Naive thymus-derived CD4-positive, alpha-beta T cell (primary cell): ENCODE measurements at regions not wholly inside any gene's neighbourhood (a gene's known extent, or its start where the extent isn't known, plus 50 kb on each side); places are given as distances from the start of the nearest gene placed in this dataset.

Experiments
- ATAC-seq: fragments of 150-1000 bp; cut with Tn5 transposase; 2 replicates; pipeline ENCODE4 v1.10.0; 2021; ENCODE audit warnings: mild to moderate bottlenecking, moderate library complexity
- CTCF ChIA-PET: fragments of 350-600 bp; sonication (Branson Sonifier 250); formaldehyde crosslinking; loops from one replicate; lab custom pipeline; 2021; ENCODE audit warnings: antibody characterized with exemption; lab: Charles Lee
- POLR2A ChIA-PET: fragments of 350-600 bp; sonication (Branson Sonifier 250); formaldehyde crosslinking; loops from one replicate; lab custom pipeline; 2021; ENCODE audit warnings: antibody characterized with exemption, inconsistent platforms; lab: Charles Lee
- DNase-seq, 9 donors: peaks; one replicate each; pipeline versions ENCODE4 v3.0.0 to v3.0.0-alpha.2; 2020 to 2022; ENCODE audit warnings: mixed read lengths in 1 of 9
- H3K27ac ChIP-seq: one replicate; pipeline ENCODE4 v1.7.0; 2013; ENCODE audit warnings: mild to moderate bottlenecking, low read depth, low read length, moderate library complexity
- H3K27me3 ChIP-seq, 2 donors: one replicate each; pipeline ENCODE4 v1.7.0; 2013; ENCODE audit warnings: low read length in 2 of 2, mild to moderate bottlenecking in 2 of 2, moderate library complexity in 2 of 2; ENCODE audit not compliant: control insufficient read depth in 2 of 2, insufficient read depth in 2 of 2
- H3K36me3 ChIP-seq, 3 experiments: 1 replicate in 2 of 3; 2 replicates in 1 of 3; pipeline ENCODE4 v1.7.0; 2013; ENCODE audit warnings: low read length in 3 of 3, mild to moderate bottlenecking in 3 of 3, moderate library complexity in 1 of 3; ENCODE audit not compliant: insufficient read depth in 3 of 3, control insufficient read depth in 2 of 3
- H3K4me1 ChIP-seq, 2 donors: one replicate each; pipeline ENCODE4 v1.7.0; 2013; ENCODE audit warnings: low read length in 2 of 2, mild to moderate bottlenecking in 2 of 2, moderate library complexity in 1 of 2; ENCODE audit not compliant: control insufficient read depth in 2 of 2, insufficient read depth in 2 of 2
- H3K4me3 ChIP-seq: 2 replicates; pipeline ENCODE4 v1.7.0; 2013; ENCODE audit warnings: mild to moderate bottlenecking, low read length
- H3K9me3 ChIP-seq, 3 experiments: 1 replicate in 2 of 3; 2 replicates in 1 of 3; pipeline ENCODE4 v1.7.0; 2013; ENCODE audit warnings: low read length in 3 of 3; ENCODE audit not compliant: control insufficient read depth in 2 of 3
- H3K27ac Mint-ChIP-seq, 9 donors: one replicate each; pipeline ENCODE4 v1.8.0; 2020 to 2022; ENCODE audit warnings: mixed read lengths in 9 of 9, mild to moderate bottlenecking in 8 of 9, moderate library complexity in 5 of 9, inconsistent platforms in 2 of 9
- H3K27me3 Mint-ChIP-seq, 5 donors: one replicate each; pipeline ENCODE4 v1.8.0; 2021 to 2022; ENCODE audit warnings: mixed read lengths in 5 of 5, mild to moderate bottlenecking in 1 of 5
- H3K36me3 Mint-ChIP-seq, 5 donors: one replicate each; pipeline ENCODE4 v1.8.0; 2020 to 2022; ENCODE audit warnings: mixed read lengths in 5 of 5, mild to moderate bottlenecking in 3 of 5, inconsistent platforms in 1 of 5
- H3K4me1 Mint-ChIP-seq, 7 donors: one replicate each; pipeline ENCODE4 v1.8.0; 2020 to 2022; ENCODE audit warnings: mixed read lengths in 7 of 7, mild to moderate bottlenecking in 3 of 7, inconsistent platforms in 1 of 7
- H3K4me3 Mint-ChIP-seq, 10 donors: one replicate each; pipeline ENCODE4 v1.8.0; 2020 to 2022; ENCODE audit warnings: mild to moderate bottlenecking in 10 of 10, mixed read lengths in 10 of 10, moderate library complexity in 6 of 10, inconsistent platforms in 2 of 10
- H3K9me3 Mint-ChIP-seq, 11 donors: one replicate each; pipeline ENCODE4 v1.8.0; 2020 to 2022; ENCODE audit warnings: mixed read lengths in 11 of 11, mild to moderate bottlenecking in 4 of 11, inconsistent platforms in 1 of 11, moderate library complexity in 1 of 11
- intact Hi-C, 2 donors: fragments of 100-400 bp; cut with micrococcal nuclease; formaldehyde crosslinking; loops; one replicate each; pipeline ENCODE4 v1.15.1; 2023

- no peak for ATAC-seq
- Mint-ChIP-seq H3K27ac (no peak overlapping the region), H3K27me3 (peaks cover 0 to 25% (median 13%) of the 10 kb centered on the region in 5 donors), H3K36me3 (no peaks in the 10 kb centered on the region), H3K4me3 (no peak overlapping the region), H3K4me1 (no peaks in the 10 kb centered on the region), H3K9me3 (peaks cover 0 to 5% (median 0%) of the 10 kb centered on the region in 11 donors)
- ChIA-PET CTCF (no interaction called here), POLR2A (interaction anchor here (0.6 kb wide), 1 partner anchor 9 kb away, joined by 4 read pairs; no protein-coding TSS in a partner anchor)
- H3K4me3 ChIP-seq: no peak overlapping the region
- no peaks in the 10 kb centered on the region for H3K36me3 ChIP-seq
- no peak overlapping the region for H3K27ac ChIP-seq
- H3K27me3 ChIP-seq: no peaks in the 10 kb centered on the region
- no peak for DNase-seq
- intact Hi-C loops: no loop called here
- no peaks in the 10 kb centered on the region for H3K9me3 ChIP-seq
- no peaks in the 10 kb centered on the region for H3K4me1 ChIP-seq
Measured at GRCh38 chr15:36517758-36518157, 61.7 kb upstream of the CDIN1 start.

- Histone ChIP-seq H3K36me3 (no peaks in the 10 kb centered on the region), H3K27me3 (no peaks in the 10 kb centered on the region), H3K27ac (no peak overlapping the region), H3K4me1 (no peaks in the 10 kb centered on the region), H3K4me3 (no peak overlapping the region), H3K9me3 (no peaks in the 10 kb centered on the region)
- ChIA-PET CTCF (no interaction called here), POLR2A (interaction anchor here (0.6 kb wide), 1 partner anchor 8 kb away, joined by 4 read pairs; no protein-coding TSS in a partner anchor)
- Mint-ChIP-seq H3K36me3 (no peaks in the 10 kb centered on the region), H3K4me3 (no peak overlapping the region), H3K27ac (no peak overlapping the region), H3K27me3 (peaks cover 0 to 25% (median 13%) of the 10 kb centered on the region in 5 donors), H3K4me1 (no peaks in the 10 kb centered on the region), H3K9me3 (peaks cover 0 to 5% (median 0%) of the 10 kb centered on the region in 11 donors)
- intact Hi-C loops: no loop called here
- DNase-seq (no peak), ATAC-seq (no peak)
Measured at GRCh38 chr15:36519067-36519466, 60.4 kb upstream of the CDIN1 start.

GRCh38 chr15:36525430-36525829, 54.0 kb upstream of the CDIN1 start:
- ChIA-PET POLR2A (no interaction called here), CTCF (no interaction called here)
- Histone ChIP-seq H3K9me3 (no peaks in the 10 kb centered on the region), H3K36me3 (no peaks in the 10 kb centered on the region), H3K4me3 (no peak overlapping the region), H3K27me3 (no peaks in the 10 kb centered on the region), H3K4me1 (no peaks in the 10 kb centered on the region), H3K27ac (no peak overlapping the region)
- no peak for DNase-seq
- peaks cover 0 to 41% (median 13%) of the 10 kb centered on the region in 5 donors for H3K27me3 Mint-ChIP-seq
- no peak for ATAC-seq
- no peak overlapping the region for H3K4me3 Mint-ChIP-seq
- H3K27ac Mint-ChIP-seq: no peak overlapping the region
- no peaks in the 10 kb centered on the region for H3K4me1 Mint-ChIP-seq
- peaks cover 0 to 7% (median 0%) of the 10 kb centered on the region in 11 donors for H3K9me3 Mint-ChIP-seq
- no peaks in the 10 kb centered on the region for H3K36me3 Mint-ChIP-seq
- intact Hi-C loops: no loop called here

- Histone ChIP-seq H3K27ac (no peak overlapping the region), H3K9me3 (no peaks in the 10 kb centered on the region), H3K27me3 (no peaks in the 10 kb centered on the region), H3K4me3 (no peak overlapping the region), H3K36me3 (no peaks in the 10 kb centered on the region), H3K4me1 (no peaks in the 10 kb centered on the region)
- Mint-ChIP-seq H3K9me3 (peaks cover 0 to 7% (median 0%) of the 10 kb centered on the region in 11 donors), H3K27ac (no peak overlapping the region), H3K4me3 (no peak overlapping the region), H3K27me3 (peaks cover 0 to 45% (median 18%) of the 10 kb centered on the region in 5 donors), H3K4me1 (no peaks in the 10 kb centered on the region), H3K36me3 (no peaks in the 10 kb centered on the region)
- CTCF ChIA-PET: interaction anchor here (0.6 kb wide), 1 partner anchor 49 kb away, joined by 3 read pairs; no protein-coding TSS in a partner anchor
- POLR2A ChIA-PET: interaction anchor here (0.6 to 0.8 kb wide), 2 partner anchors 9 to 10 kb away, joined by 4 read pairs; no protein-coding TSS in a partner anchor
- ATAC-seq: no peak
- intact Hi-C loops: no loop called here
- DNase-seq: no peak
Measured at GRCh38 chr15:36527235-36528162, 51.9 kb upstream of the CDIN1 start.

- Histone ChIP-seq H3K27me3 (no peaks in the 10 kb centered on the region), H3K9me3 (no peaks in the 10 kb centered on the region), H3K27ac (no peak overlapping the region), H3K36me3 (no peaks in the 10 kb centered on the region), H3K4me3 (no peak overlapping the region), H3K4me1 (no peaks in the 10 kb centered on the region)
- Mint-ChIP-seq H3K4me1 (no peaks in the 10 kb centered on the region), H3K27ac (no peak overlapping the region), H3K36me3 (no peaks in the 10 kb centered on the region), H3K9me3 (peaks cover 0 to 2% (median 0%) of the 10 kb centered on the region in 11 donors), H3K27me3 (peaks cover 0 to 40% (median 18%) of the 10 kb centered on the region in 5 donors), H3K4me3 (no peak overlapping the region)
- ATAC-seq (no peak), DNase-seq (no peak)
- POLR2A ChIA-PET: no interaction called here
- intact Hi-C loops: no loop called here
- CTCF ChIA-PET: no interaction called here
Measured at GRCh38 chr15:36529296-36530011, 50.0 kb upstream of the CDIN1 start.
